Mucosa of rectum (tissue), 2 donors: ENCODE measurements at regions not wholly inside any gene's neighbourhood (a gene's known extent, or its start where the extent isn't known, plus 50 kb on each side); places are given as distances from the start of the nearest gene placed in this dataset.

Experiments used
- H3K27ac ChIP-seq, 2 donors: one replicate each; pipeline ENCODE4 v1.7.0; 2013; ENCODE audit warnings: inconsistent platforms in 2 of 2, low read depth in 2 of 2, low read length in 2 of 2
- H3K27me3 ChIP-seq, 2 donors: one replicate each; pipeline ENCODE4 v1.7.0; 2013; ENCODE audit warnings: low read length in 2 of 2; ENCODE audit not compliant: control insufficient read depth in 2 of 2, insufficient read depth in 2 of 2
- H3K36me3 ChIP-seq, 2 donors: one replicate each; pipeline ENCODE4 v1.7.0; 2013; ENCODE audit warnings: low read length in 2 of 2; ENCODE audit not compliant: control insufficient read depth in 2 of 2, insufficient read depth in 2 of 2
- H3K4me1 ChIP-seq, 2 donors: one replicate each; pipeline ENCODE4 v1.7.0; 2013; ENCODE audit warnings: low read length in 2 of 2, mild to moderate bottlenecking in 1 of 2; ENCODE audit not compliant: control insufficient read depth in 2 of 2, insufficient read depth in 2 of 2
- H3K4me3 ChIP-seq, 2 donors: one replicate each; pipeline ENCODE4 v1.7.0; 2013; ENCODE audit warnings: low read length in 2 of 2
- H3K9ac ChIP-seq, 2 donors: one replicate each; pipeline ENCODE4 v1.7.0; 2013; ENCODE audit warnings: low read length in 2 of 2, low read depth in 1 of 2, mild to moderate bottlenecking in 1 of 2
- H3K9me3 ChIP-seq, 2 donors: one replicate each; pipeline ENCODE4 v1.7.0; 2013; ENCODE audit warnings: low read length in 2 of 2; ENCODE audit not compliant: control insufficient read depth in 2 of 2
- donor health status: healthy.
- donor health status: Normal muscosa, but diverticular disease.

GRCh38 chr7:46619723-46620310 is 698.7 kb upstream of the IGFBP3 start:
- Histone ChIP-seq H3K27me3 (no peaks in the 10 kb centered on the region), H3K27ac (no peak overlapping the region), H3K36me3 (no peaks in the 10 kb centered on the region), H3K9ac (no peak overlapping the region), H3K9me3 (no peaks in the 10 kb centered on the region), H3K4me3 (no peak overlapping the region), H3K4me1 (no peaks in the 10 kb centered on the region)

- Histone ChIP-seq H3K9me3 (no peaks in the 10 kb centered on the region), H3K9ac (no peak overlapping the region), H3K4me3 (no peak overlapping the region), H3K27me3 (no peaks in the 10 kb centered on the region), H3K4me1 (no peaks in the 10 kb centered on the region), H3K36me3 (no peaks in the 10 kb centered on the region), H3K27ac (no peak overlapping the region)
Observed at GRCh38 chr7:46616636-46617035, 695.6 kb upstream of the IGFBP3 start.

- H3K27ac ChIP-seq: no peak overlapping the region
- no peak overlapping the region for H3K9ac ChIP-seq
- no peaks in the 10 kb centered on the region for H3K4me1 ChIP-seq
- H3K27me3 ChIP-seq: no peaks in the 10 kb centered on the region
- no peaks in the 10 kb centered on the region for H3K36me3 ChIP-seq
- no peaks in the 10 kb centered on the region for H3K9me3 ChIP-seq
- no peak overlapping the region for H3K4me3 ChIP-seq
Observed at GRCh38 chr7:46613551-46613950, 692.5 kb upstream of the IGFBP3 start.

GRCh38 chr7:46613116-46613515 is 692.0 kb upstream of the IGFBP3 start:
- Histone ChIP-seq H3K36me3 (no peaks in the 10 kb centered on the region), H3K4me1 (no peaks in the 10 kb centered on the region), H3K27me3 (no peaks in the 10 kb centered on the region), H3K27ac (no peak overlapping the region), H3K4me3 (no peak overlapping the region), H3K9ac (no peak overlapping the region), H3K9me3 (no peaks in the 10 kb centered on the region)

GRCh38 chr7:46611508-46611907 is 690.4 kb upstream of the IGFBP3 start:
- H3K27me3 ChIP-seq: no peaks in the 10 kb centered on the region
- H3K9ac ChIP-seq: no peak overlapping the region
- H3K4me3 ChIP-seq: no peak overlapping the region
- H3K4me1 ChIP-seq: no peaks in the 10 kb centered on the region
- H3K9me3 ChIP-seq: no peaks in the 10 kb centered on the region
- no peak overlapping the region for H3K27ac ChIP-seq
- H3K36me3 ChIP-seq: no peaks in the 10 kb centered on the region

- Histone ChIP-seq H3K27me3 (no peaks in the 10 kb centered on the region), H3K36me3 (no peaks in the 10 kb centered on the region), H3K27ac (no peak overlapping the region), H3K4me3 (no peak overlapping the region), H3K9ac (no peak overlapping the region), H3K4me1 (no peaks in the 10 kb centered on the region), H3K9me3 (no peaks in the 10 kb centered on the region)
Observed at GRCh38 chr7:46610746-46611145, 689.7 kb upstream of the IGFBP3 start.

- H3K27ac ChIP-seq: no peak overlapping the region
- no peaks in the 10 kb centered on the region for H3K9me3 ChIP-seq
- peaks cover 0 to 2% of the 10 kb centered on the region in 2 donors for H3K4me1 ChIP-seq
- no peak overlapping the region for H3K9ac ChIP-seq
- no peaks in the 10 kb centered on the region for H3K36me3 ChIP-seq
- H3K27me3 ChIP-seq: no peaks in the 10 kb centered on the region
- H3K4me3 ChIP-seq: no peak overlapping the region
Observed at GRCh38 chr7:46607176-46607575, 686.1 kb upstream of the IGFBP3 start.

- Histone ChIP-seq H3K9me3 (no peaks in the 10 kb centered on the region), H3K27ac (no peak overlapping the region), H3K9ac (no peak overlapping the region), H3K4me3 (no peak overlapping the region), H3K4me1 (peaks cover 0 to 2% of the 10 kb centered on the region in 2 donors), H3K27me3 (no peaks in the 10 kb centered on the region), H3K36me3 (no peaks in the 10 kb centered on the region)
Observed at GRCh38 chr7:46606761-46607160, 685.7 kb upstream of the IGFBP3 start.

- peaks cover 0 to 2% of the 10 kb centered on the region in 2 donors for H3K4me1 ChIP-seq
- no peaks in the 10 kb centered on the region for H3K27me3 ChIP-seq
- no peak overlapping the region for H3K4me3 ChIP-seq
- no peaks in the 10 kb centered on the region for H3K9me3 ChIP-seq
- H3K9ac ChIP-seq: no peak overlapping the region
- no peaks in the 10 kb centered on the region for H3K36me3 ChIP-seq
- peak overlapping the region in 1 of 2 donors; percentile 9 for H3K27ac ChIP-seq
Observed at GRCh38 chr7:46604241-46604661, 683.2 kb upstream of the IGFBP3 start.

- no peaks in the 10 kb centered on the region for H3K27me3 ChIP-seq
- no peaks in the 10 kb centered on the region for H3K36me3 ChIP-seq
- H3K9me3 ChIP-seq: no peaks in the 10 kb centered on the region
- no peak overlapping the region for H3K4me3 ChIP-seq
- peak overlapping the region in 1 of 2 donors; percentile 46 for H3K27ac ChIP-seq
- H3K9ac ChIP-seq: no peak overlapping the region
- peaks cover 0 to 2% of the 10 kb centered on the region in 2 donors for H3K4me1 ChIP-seq
Observed at GRCh38 chr7:46603780-46604179, 682.7 kb upstream of the IGFBP3 start.
